ENCODE measurements at regions not wholly inside any gene's neighbourhood (a gene's known extent, or its start where the extent isn't known, plus 50 kb on each side); places are given as distances from the start of the nearest gene placed in this dataset.

DNA sequence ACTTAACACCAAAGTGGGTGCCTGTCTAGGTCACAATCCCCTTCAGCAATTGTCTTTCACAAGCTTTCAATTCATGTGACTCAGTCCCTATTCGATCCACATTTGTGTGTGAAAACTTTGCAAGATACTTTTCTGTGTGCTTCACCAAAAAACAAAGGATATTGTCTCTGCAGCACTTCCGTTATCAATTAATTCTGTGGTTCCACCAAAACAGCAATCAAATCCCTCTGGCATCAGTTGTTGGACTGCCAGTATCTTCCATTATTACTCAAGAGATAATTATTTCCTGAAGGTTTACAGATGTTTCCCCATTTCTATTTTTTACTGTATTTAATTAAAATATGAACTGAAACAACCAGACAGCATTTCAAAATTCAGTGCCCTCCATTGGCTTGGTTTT lies 481.4 kb downstream of the SUCLA2 start:
- TF ChIP-seq, protein P1, sequence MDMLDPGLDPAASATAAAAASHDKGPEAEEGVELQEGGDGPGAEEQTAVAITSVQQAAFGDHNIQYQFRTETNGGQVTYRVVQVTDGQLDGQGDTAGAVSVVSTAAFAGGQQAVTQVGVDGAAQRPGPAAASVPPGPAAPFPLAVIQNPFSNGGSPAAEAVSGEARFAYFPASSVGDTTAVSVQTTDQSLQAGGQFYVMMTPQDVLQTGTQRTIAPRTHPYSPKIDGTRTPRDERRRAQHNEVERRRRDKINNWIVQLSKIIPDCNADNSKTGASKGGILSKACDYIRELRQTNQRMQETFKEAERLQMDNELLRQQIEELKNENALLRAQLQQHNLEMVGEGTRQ (IDR thresholded peaks at IDR 0.05; ENCODE audit: low read depth, low read length) = no peak
- TF ChIP-seq, protein P2, sequence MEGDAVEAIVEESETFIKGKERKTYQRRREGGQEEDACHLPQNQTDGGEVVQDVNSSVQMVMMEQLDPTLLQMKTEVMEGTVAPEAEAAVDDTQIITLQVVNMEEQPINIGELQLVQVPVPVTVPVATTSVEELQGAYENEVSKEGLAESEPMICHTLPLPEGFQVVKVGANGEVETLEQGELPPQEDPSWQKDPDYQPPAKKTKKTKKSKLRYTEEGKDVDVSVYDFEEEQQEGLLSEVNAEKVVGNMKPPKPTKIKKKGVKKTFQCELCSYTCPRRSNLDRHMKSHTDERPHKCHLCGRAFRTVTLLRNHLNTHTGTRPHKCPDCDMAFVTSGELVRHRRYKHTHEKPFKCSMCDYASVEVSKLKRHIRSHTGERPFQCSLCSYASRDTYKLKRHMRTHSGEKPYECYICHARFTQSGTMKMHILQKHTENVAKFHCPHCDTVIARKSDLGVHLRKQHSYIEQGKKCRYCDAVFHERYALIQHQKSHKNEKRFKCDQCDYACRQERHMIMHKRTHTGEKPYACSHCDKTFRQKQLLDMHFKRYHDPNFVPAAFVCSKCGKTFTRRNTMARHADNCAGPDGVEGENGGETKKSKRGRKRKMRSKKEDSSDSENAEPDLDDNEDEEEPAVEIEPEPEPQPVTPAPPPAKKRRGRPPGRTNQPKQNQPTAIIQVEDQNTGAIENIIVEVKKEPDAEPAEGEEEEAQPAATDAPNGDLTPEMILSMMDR (conservative IDR thresholded peaks at IDR 0.05; ENCODE audit: low read depth, low read length) = no peak
- TF ChIP-seq SMC3 (IDR thresholded peaks at IDR 0.05; ENCODE audit: low read depth, low read length) (no peak), FOS (IDR thresholded peaks at IDR 0.05; ENCODE audit: low read depth, low read length) (no peak), RAD21 (IDR thresholded peaks at IDR 0.05; ENCODE audit: low read length) (no peak), POLR2A (IDR thresholded peaks at IDR 0.05; ENCODE audit: low read depth, low read length) (no peak), MXI1 (IDR thresholded peaks at IDR 0.05; ENCODE audit: borderline replicate concordance, low read depth, low read length) (no peak), NFE2L2 (IDR thresholded peaks at IDR 0.05; ENCODE audit: low read depth, low read length) (no peak), RCOR1 (IDR thresholded peaks at IDR 0.05; ENCODE audit: insufficient replicate concordance, low read length) (no peak), BHLHE40 (IDR thresholded peaks at IDR 0.05; ENCODE audit: low read depth, low read length) (no peak), RFX5 (IDR thresholded peaks at IDR 0.05; ENCODE audit: low read depth, low read length) (no peak), MAZ (IDR thresholded peaks at IDR 0.05; ENCODE audit: borderline replicate concordance, low read depth, low read length) (no peak), CEBPB (IDR thresholded peaks at IDR 0.05; ENCODE audit: low read depth, low read length) (no peak)
- TF ChIP-seq, protein P3, sequence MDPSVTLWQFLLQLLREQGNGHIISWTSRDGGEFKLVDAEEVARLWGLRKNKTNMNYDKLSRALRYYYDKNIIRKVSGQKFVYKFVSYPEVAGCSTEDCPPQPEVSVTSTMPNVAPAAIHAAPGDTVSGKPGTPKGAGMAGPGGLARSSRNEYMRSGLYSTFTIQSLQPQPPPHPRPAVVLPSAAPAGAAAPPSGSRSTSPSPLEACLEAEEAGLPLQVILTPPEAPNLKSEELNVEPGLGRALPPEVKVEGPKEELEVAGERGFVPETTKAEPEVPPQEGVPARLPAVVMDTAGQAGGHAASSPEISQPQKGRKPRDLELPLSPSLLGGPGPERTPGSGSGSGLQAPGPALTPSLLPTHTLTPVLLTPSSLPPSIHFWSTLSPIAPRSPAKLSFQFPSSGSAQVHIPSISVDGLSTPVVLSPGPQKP (IDR thresholded peaks at IDR 0.05; ENCODE audit: borderline replicate concordance, low read depth, low read length) = no peak
